ENCODE measurements at regions not wholly inside any gene's neighbourhood (a gene's known extent, or its start where the extent isn't known, plus 50 kb on each side); places are given as distances from the start of the nearest gene placed in this dataset.

- WGBS = 48% methylated on average over 3 of the region's 3 CpGs
- Histone ChIP-seq H3K14ac (ENCODE audit: low read length in 2 of 2) (no peak overlapping the region), H4K91ac (ENCODE audit: low read length) (no peak overlapping the region), H3K27me3 (ENCODE audit: control insufficient read depth in 1 of 2, insufficient read depth in 1 of 2, low read length in 2 of 2) (no peaks in the 10 kb centered on the region), H3K27ac (ENCODE audit: low read length, poor library complexity, severe bottlenecking) (no peak overlapping the region), H2BK15ac (ENCODE audit: low read depth, poor library complexity, severe bottlenecking) (no peak overlapping the region), H3K4me1 (ENCODE audit: control insufficient read depth, insufficient read depth, low read depth, low read length) (no peaks in the 10 kb centered on the region), H3K4me3 (ENCODE audit: insufficient read depth in 1 of 2, low read depth in 1 of 2, low read length in 2 of 2) (no peak overlapping the region), H2BK5ac (ENCODE audit: low read depth, low read length, poor library complexity, severe bottlenecking) (no peak overlapping the region), H3K36me3 (ENCODE audit: control insufficient read depth in 1 of 2, insufficient read depth in 2 of 2, low read depth in 1 of 2, low read length in 2 of 2) (no peaks in the 10 kb centered on the region), H3K4me2 (ENCODE audit: low read length, poor library complexity, severe bottlenecking) (no peak overlapping the region), H3K9ac (ENCODE audit: low read length) (no peak overlapping the region), H3K9me3 (ENCODE audit: control insufficient read depth, low read length) (peaks cover 12% of the 10 kb centered on the region), H3K4ac (ENCODE audit: low read depth in 1 of 2, low read length in 2 of 2) (no peak overlapping the region), H2AK5ac (ENCODE audit: low read length, severe bottlenecking) (no peak overlapping the region), H2AFZ (ENCODE audit: low read depth, low read length) (no peak overlapping the region), H3K18ac (ENCODE audit: low read depth in 1 of 2, low read length in 2 of 2) (no peak overlapping the region), H2BK120ac (ENCODE audit: low read depth, low read length) (no peak overlapping the region), H3K23ac (ENCODE audit: low read length in 2 of 2) (no peak overlapping the region), H4K8ac (ENCODE audit: low read length) (no peak overlapping the region), H2BK12ac (ENCODE audit: low read length in 2 of 2) (no peak overlapping the region), H3K79me1 (replicated peaks; ENCODE audit: low read length, poor library complexity, severe bottlenecking) (no peaks in the 10 kb centered on the region)
- DNase-seq = no peak
Observed at GRCh38 chr5:30607301-30607894, 586.1 kb upstream of the CDH6 start.

- Histone ChIP-seq H3K9me3 (ENCODE audit: control insufficient read depth, low read length) (peaks cover 18% of the 10 kb centered on the region), H2BK5ac (ENCODE audit: low read depth, low read length, poor library complexity, severe bottlenecking) (no peak overlapping the region), H3K14ac (ENCODE audit: low read length in 2 of 2) (no peak overlapping the region), H3K4me3 (ENCODE audit: insufficient read depth in 1 of 2, low read depth in 1 of 2, low read length in 2 of 2) (no peak overlapping the region), H3K18ac (ENCODE audit: low read depth in 1 of 2, low read length in 2 of 2) (no peak overlapping the region), H3K23ac (ENCODE audit: low read length in 2 of 2) (no peak overlapping the region), H3K4me2 (ENCODE audit: low read length, poor library complexity, severe bottlenecking) (no peak overlapping the region), H3K9ac (ENCODE audit: low read length) (no peak overlapping the region), H2AFZ (ENCODE audit: low read depth, low read length) (no peak overlapping the region), H3K4ac (ENCODE audit: low read depth in 1 of 2, low read length in 2 of 2) (no peak overlapping the region), H4K91ac (ENCODE audit: low read length) (no peak overlapping the region), H3K36me3 (ENCODE audit: control insufficient read depth in 1 of 2, insufficient read depth in 2 of 2, low read depth in 1 of 2, low read length in 2 of 2) (no peaks in the 10 kb centered on the region), H3K4me1 (ENCODE audit: control insufficient read depth, insufficient read depth, low read depth, low read length) (no peaks in the 10 kb centered on the region), H2BK12ac (ENCODE audit: low read length in 2 of 2) (no peak overlapping the region), H2BK120ac (ENCODE audit: low read depth, low read length) (no peak overlapping the region), H3K79me1 (replicated peaks; ENCODE audit: low read length, poor library complexity, severe bottlenecking) (no peaks in the 10 kb centered on the region), H3K27ac (ENCODE audit: low read length, poor library complexity, severe bottlenecking) (no peak overlapping the region), H2BK15ac (ENCODE audit: low read depth, poor library complexity, severe bottlenecking) (no peak overlapping the region), H2AK5ac (ENCODE audit: low read length, severe bottlenecking) (no peak overlapping the region), H3K27me3 (ENCODE audit: control insufficient read depth in 1 of 2, insufficient read depth in 1 of 2, low read length in 2 of 2) (no peaks in the 10 kb centered on the region), H4K8ac (ENCODE audit: low read length) (no peak overlapping the region)
- no peak for DNase-seq
- WGBS = 90% methylated on average over 2 of the region's 2 CpGs
Observed at GRCh38 chr5:30605693-30606268, 587.7 kb upstream of the CDH6 start.

DNA sequence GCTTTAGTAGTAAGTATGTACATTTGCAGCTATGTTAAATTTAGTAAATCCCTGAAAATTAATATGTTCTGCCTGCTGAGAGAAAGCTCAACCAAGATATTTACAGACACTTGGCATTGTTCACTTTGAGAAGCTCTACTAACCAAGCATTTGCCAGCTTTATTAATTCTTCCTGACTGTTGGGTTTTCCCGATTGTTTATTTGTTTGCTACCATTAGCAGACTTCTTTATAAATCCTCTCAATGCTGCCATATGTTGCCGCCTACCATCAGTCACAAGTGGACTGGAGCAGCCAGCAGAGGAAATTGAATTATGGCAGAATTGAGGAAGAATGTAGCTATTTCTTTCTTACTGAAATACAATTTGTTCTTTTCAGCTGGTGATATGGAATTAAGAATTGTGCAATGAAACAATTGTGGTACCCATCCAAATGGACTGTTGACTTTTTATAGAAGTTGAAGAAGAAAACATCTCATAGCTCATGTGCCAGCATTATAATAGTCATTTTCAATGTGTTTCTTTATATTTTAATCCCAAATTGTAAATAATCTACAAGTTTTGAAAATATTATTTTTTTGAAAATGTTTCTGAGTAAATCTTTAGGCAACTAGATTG lies 588.7 kb upstream of the CDH6 start:
- H3K9ac ChIP-seq (ENCODE audit: low read length) = no peak overlapping the region
- H2BK12ac ChIP-seq (ENCODE audit: low read length in 2 of 2) = no peak overlapping the region
- 93% methylated on average over 2 of the region's 2 CpGs for WGBS
- no peak for DNase-seq
- H3K23ac ChIP-seq (ENCODE audit: low read length in 2 of 2) = no peak overlapping the region
- H3K4me1 ChIP-seq (ENCODE audit: control insufficient read depth, insufficient read depth, low read depth, low read length) = no peaks in the 10 kb centered on the region
- H3K27me3 ChIP-seq (ENCODE audit: control insufficient read depth in 1 of 2, insufficient read depth in 1 of 2, low read length in 2 of 2) = no peaks in the 10 kb centered on the region
- H3K36me3 ChIP-seq (ENCODE audit: control insufficient read depth in 1 of 2, insufficient read depth in 2 of 2, low read depth in 1 of 2, low read length in 2 of 2) = no peaks in the 10 kb centered on the region
- no peak overlapping the region for H3K18ac ChIP-seq (ENCODE audit: low read depth in 1 of 2, low read length in 2 of 2)
- no peak overlapping the region for H3K4me2 ChIP-seq (ENCODE audit: low read length, poor library complexity, severe bottlenecking)
- H4K91ac ChIP-seq (ENCODE audit: low read length) = no peak overlapping the region
- no peak overlapping the region for H3K4me3 ChIP-seq (ENCODE audit: insufficient read depth in 1 of 2, low read depth in 1 of 2, low read length in 2 of 2)
- H3K4ac ChIP-seq (ENCODE audit: low read depth in 1 of 2, low read length in 2 of 2) = no peak overlapping the region
- H2AK5ac ChIP-seq (ENCODE audit: low read length, severe bottlenecking) = no peak overlapping the region
- H3K14ac ChIP-seq (ENCODE audit: low read length in 2 of 2) = no peak overlapping the region
- no peak overlapping the region for H2BK120ac ChIP-seq (ENCODE audit: low read depth, low read length)
- no peak overlapping the region for H2BK5ac ChIP-seq (ENCODE audit: low read depth, low read length, poor library complexity, severe bottlenecking)
- no peak overlapping the region for H2AFZ ChIP-seq (ENCODE audit: low read depth, low read length)
- H3K79me1 ChIP-seq (replicated peaks; ENCODE audit: low read length, poor library complexity, severe bottlenecking) = no peaks in the 10 kb centered on the region
- no peak overlapping the region for H4K8ac ChIP-seq (ENCODE audit: low read length)
- no peak overlapping the region for H3K27ac ChIP-seq (ENCODE audit: low read length, poor library complexity, severe bottlenecking)
- H3K9me3 ChIP-seq (ENCODE audit: control insufficient read depth, low read length) = peaks cover 18% of the 10 kb centered on the region
- H2BK15ac ChIP-seq (ENCODE audit: low read depth, poor library complexity, severe bottlenecking) = no peak overlapping the region

DNA sequence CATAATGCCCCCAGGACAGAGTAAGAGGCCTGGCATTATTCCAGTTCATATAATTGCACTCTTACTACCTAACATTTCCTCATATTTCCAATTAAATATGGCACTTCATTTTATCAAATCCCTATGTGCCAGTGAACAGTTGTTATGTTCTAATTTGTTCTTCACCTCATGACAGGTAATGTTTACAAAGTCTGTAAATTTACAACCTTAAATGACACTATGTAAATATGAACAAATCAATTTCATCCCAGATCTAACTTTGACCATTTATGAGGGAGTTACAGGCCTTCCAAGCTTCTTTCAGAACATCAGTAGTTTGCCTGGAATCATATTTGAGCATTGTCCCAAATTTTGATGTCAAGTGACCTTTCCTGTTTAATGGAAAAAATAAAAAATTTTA lies 592.6 kb upstream of the CDH6 start:
- Histone ChIP-seq H3K4me1 (ENCODE audit: control insufficient read depth, insufficient read depth, low read depth, low read length) (no peaks in the 10 kb centered on the region), H3K4ac (ENCODE audit: low read depth in 1 of 2, low read length in 2 of 2) (no peak overlapping the region), H3K9me3 (ENCODE audit: control insufficient read depth, low read length) (peaks cover 10% of the 10 kb centered on the region), H2AFZ (ENCODE audit: low read depth, low read length) (no peak overlapping the region), H2BK15ac (ENCODE audit: low read depth, poor library complexity, severe bottlenecking) (no peak overlapping the region), H3K4me2 (ENCODE audit: low read length, poor library complexity, severe bottlenecking) (no peak overlapping the region), H3K27ac (ENCODE audit: low read length, poor library complexity, severe bottlenecking) (no peak overlapping the region), H4K8ac (ENCODE audit: low read length) (no peak overlapping the region), H2BK5ac (ENCODE audit: low read depth, low read length, poor library complexity, severe bottlenecking) (no peak overlapping the region), H3K79me1 (replicated peaks; ENCODE audit: low read length, poor library complexity, severe bottlenecking) (no peaks in the 10 kb centered on the region), H3K36me3 (ENCODE audit: control insufficient read depth in 1 of 2, insufficient read depth in 2 of 2, low read depth in 1 of 2, low read length in 2 of 2) (no peaks in the 10 kb centered on the region), H4K91ac (ENCODE audit: low read length) (no peak overlapping the region), H3K14ac (ENCODE audit: low read length in 2 of 2) (no peak overlapping the region), H2BK12ac (ENCODE audit: low read length in 2 of 2) (no peak overlapping the region), H2BK120ac (ENCODE audit: low read depth, low read length) (no peak overlapping the region), H2AK5ac (ENCODE audit: low read length, severe bottlenecking) (no peak overlapping the region), H3K4me3 (ENCODE audit: insufficient read depth in 1 of 2, low read depth in 1 of 2, low read length in 2 of 2) (no peak overlapping the region), H3K27me3 (ENCODE audit: control insufficient read depth in 1 of 2, insufficient read depth in 1 of 2, low read length in 2 of 2) (no peaks in the 10 kb centered on the region), H3K9ac (ENCODE audit: low read length) (no peak overlapping the region), H3K23ac (ENCODE audit: low read length in 2 of 2) (no peak overlapping the region), H3K18ac (ENCODE audit: low read depth in 1 of 2, low read length in 2 of 2) (no peak overlapping the region)
- DNase-seq = no peak
